HL-60 (cell line): ENCODE measurements at regions not wholly inside any gene's neighbourhood (a gene's known extent, or its start where the extent isn't known, plus 50 kb on each side); places are given as distances from the start of the nearest gene placed in this dataset.

Experiments
- CTCF ChIP-seq: IDR thresholded peaks from one replicate; pipeline ENCODE4 v1.5.1; 2011; ENCODE audit warnings: low read length, control low read depth, inconsistent platforms; ENCODE audit not compliant: insufficient read depth
- POLR2AphosphoS5 ChIP-seq: IDR thresholded peaks from 2 replicates; pipeline ENCODE4 v1.6.1; 2012; ENCODE audit warnings: low read depth

- no peak for TF ChIP-seq POLR2AphosphoS5
- no peak for TF ChIP-seq CTCF
Measured at GRCh38 chr1:72830606-72831390, 548.5 kb upstream of the NEGR1 start.
